CD4-positive, alpha-beta T cell (primary cell): ENCODE measurements at regions not wholly inside any gene's neighbourhood (a gene's known extent, or its start where the extent isn't known, plus 50 kb on each side); places are given as distances from the start of the nearest gene placed in this dataset.

Source experiments
- ATAC-seq: fragments of 200-7000 bp; cut with Tn5 transposase; one replicate; pipeline ENCODE4 v1.10.0; 2022; ENCODE audit warnings: mild to moderate bottlenecking; ENCODE audit not compliant: poor library complexity
- CTCF ChIA-PET: fragments of 350-600 bp; sonication (Branson Sonifier 250); formaldehyde crosslinking; loops from one replicate; lab custom pipeline; 2021; ENCODE audit warnings: antibody characterized with exemption, inconsistent platforms; lab: Charles Lee
- POLR2A ChIA-PET: fragments of 350-600 bp; sonication (Branson Sonifier 250); formaldehyde crosslinking; loops from one replicate; lab custom pipeline; 2021; ENCODE audit warnings: antibody characterized with exemption, inconsistent platforms; lab: Charles Lee
- DNase-seq, 14 experiments: peaks; one replicate each; pipeline ENCODE4 v3.0.0-alpha.2; 2013 to 2020; ENCODE audit warnings: mixed read lengths in 2 of 14
- H3K27ac ChIP-seq, 2 donors: one replicate each; pipeline versions ENCODE4 v1.5.1 to v1.7.0; 2013; ENCODE audit warnings: low read length in 2 of 2, low read depth in 1 of 2, mild to moderate bottlenecking in 1 of 2
- H3K27me3 ChIP-seq, 2 experiments: 1 replicate in 1 of 2; 2 replicates in 1 of 2; pipeline versions ENCODE4 v1.6.1 to v1.7.0; 2013; ENCODE audit warnings: low read length in 2 of 2, control low read depth in 1 of 2, mild to moderate bottlenecking in 1 of 2, moderate library complexity in 1 of 2; ENCODE audit not compliant: insufficient read depth in 2 of 2, control insufficient read depth in 1 of 2
- H3K36me3 ChIP-seq: one replicate; pipeline ENCODE4 v1.6.1; 2013; ENCODE audit warnings: low read length, control low read depth; ENCODE audit not compliant: insufficient read depth
- H3K4me1 ChIP-seq: one replicate; pipeline ENCODE4 v1.6.1; 2013; ENCODE audit warnings: low read length, control low read depth; ENCODE audit not compliant: insufficient read depth
- H3K4me3 ChIP-seq: one replicate; pipeline ENCODE4 v1.5.1; 2013; ENCODE audit warnings: mild to moderate bottlenecking, low read length, moderate library complexity
- H3K9me3 ChIP-seq, 2 experiments: 1 replicate in 1 of 2; 2 replicates in 1 of 2; pipeline versions ENCODE4 v1.6.1 to v1.7.0; 2013; ENCODE audit warnings: low read length in 2 of 2, mild to moderate bottlenecking in 2 of 2, control low read depth in 1 of 2, moderate library complexity in 1 of 2; ENCODE audit not compliant: control insufficient read depth in 1 of 2, insufficient read depth in 1 of 2
- H3K27ac Mint-ChIP-seq: one replicate; pipeline ENCODE4 v1.8.0; 2020; ENCODE audit warnings: mixed read lengths
- H3K27me3 Mint-ChIP-seq: one replicate; pipeline ENCODE4 v1.8.0; 2021; ENCODE audit warnings: mixed read lengths
- H3K36me3 Mint-ChIP-seq: one replicate; pipeline ENCODE4 v1.8.0; 2021; ENCODE audit warnings: low read depth, mixed read lengths
- H3K4me1 Mint-ChIP-seq: one replicate; pipeline ENCODE4 v1.8.0; 2021; ENCODE audit warnings: low read depth, mixed read lengths
- H3K4me3 Mint-ChIP-seq: one replicate; pipeline ENCODE4 v1.8.0; 2020; ENCODE audit warnings: mild to moderate bottlenecking, mixed read lengths
- H3K9me3 Mint-ChIP-seq: one replicate; pipeline ENCODE4 v1.8.0; 2020; ENCODE audit warnings: mixed read lengths
- intact Hi-C, 2 experiments: fragments of 100-400 bp; cut with DNase I in 1 of 2; cut with micrococcal nuclease in 1 of 2; formaldehyde crosslinking; loops; one replicate each; pipeline versions ENCODE4 v1.15.1 to v1.9.0; 2023 to 2025; cut with DNase I, micrococcal nuclease
- TF ChIP-seq, protein P1 (sequence below): fragments of 200-600 bp; IDR thresholded peaks from one replicate; pipeline ENCODE4 v1.8.0; 2022; ENCODE audit warnings: antibody characterized with exemption, mild to moderate bottlenecking

- POLR2A ChIA-PET: no interaction called here
- no peak for ATAC-seq
Observed at GRCh38 chr10:125605167-125605566, 77.8 kb downstream of the TEX36 start.

GRCh38 chr10:125602825-125603224 is 80.1 kb downstream of the TEX36 start:
- no peak overlapping the region for H3K27ac ChIP-seq
- peaks cover 0 to 7% of the 10 kb centered on the region in 2 experiments for H3K9me3 ChIP-seq
- no peaks in the 10 kb centered on the region for H3K27me3 ChIP-seq
- DNase-seq (no peak), ATAC-seq (no peak)
- H3K4me3 ChIP-seq: no peak overlapping the region
- POLR2A ChIA-PET: no interaction called here
- no peaks in the 10 kb centered on the region for H3K36me3 Mint-ChIP-seq
- peaks cover 3% of the 10 kb centered on the region for H3K4me1 Mint-ChIP-seq
- no peaks in the 10 kb centered on the region for H3K36me3 ChIP-seq
- no peaks in the 10 kb centered on the region for H3K4me1 ChIP-seq
- H3K27me3 Mint-ChIP-seq: peaks cover 4% of the 10 kb centered on the region
- TF ChIP-seq, protein P1, sequence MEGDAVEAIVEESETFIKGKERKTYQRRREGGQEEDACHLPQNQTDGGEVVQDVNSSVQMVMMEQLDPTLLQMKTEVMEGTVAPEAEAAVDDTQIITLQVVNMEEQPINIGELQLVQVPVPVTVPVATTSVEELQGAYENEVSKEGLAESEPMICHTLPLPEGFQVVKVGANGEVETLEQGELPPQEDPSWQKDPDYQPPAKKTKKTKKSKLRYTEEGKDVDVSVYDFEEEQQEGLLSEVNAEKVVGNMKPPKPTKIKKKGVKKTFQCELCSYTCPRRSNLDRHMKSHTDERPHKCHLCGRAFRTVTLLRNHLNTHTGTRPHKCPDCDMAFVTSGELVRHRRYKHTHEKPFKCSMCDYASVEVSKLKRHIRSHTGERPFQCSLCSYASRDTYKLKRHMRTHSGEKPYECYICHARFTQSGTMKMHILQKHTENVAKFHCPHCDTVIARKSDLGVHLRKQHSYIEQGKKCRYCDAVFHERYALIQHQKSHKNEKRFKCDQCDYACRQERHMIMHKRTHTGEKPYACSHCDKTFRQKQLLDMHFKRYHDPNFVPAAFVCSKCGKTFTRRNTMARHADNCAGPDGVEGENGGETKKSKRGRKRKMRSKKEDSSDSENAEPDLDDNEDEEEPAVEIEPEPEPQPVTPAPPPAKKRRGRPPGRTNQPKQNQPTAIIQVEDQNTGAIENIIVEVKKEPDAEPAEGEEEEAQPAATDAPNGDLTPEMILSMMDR: no peak
- peaks cover 5% of the 10 kb centered on the region for H3K9me3 Mint-ChIP-seq
- no peak overlapping the region for H3K4me3 Mint-ChIP-seq
- intact Hi-C loops: no loop called here
- CTCF ChIA-PET: no interaction called here
- H3K27ac Mint-ChIP-seq: no peak overlapping the region

More at GRCh38 chr10:125605167-125605566, 77.8 kb downstream of the TEX36 start:
- H3K4me3 ChIP-seq: no peak overlapping the region
- H3K4me1 ChIP-seq: no peaks in the 10 kb centered on the region
- CTCF ChIA-PET: no interaction called here
- no peak for DNase-seq
- H3K27me3 ChIP-seq: no peaks in the 10 kb centered on the region
- H3K36me3 ChIP-seq: no peaks in the 10 kb centered on the region
- H3K4me1 Mint-ChIP-seq: no peaks in the 10 kb centered on the region
- H3K36me3 Mint-ChIP-seq: no peaks in the 10 kb centered on the region
- H3K4me3 Mint-ChIP-seq: no peak overlapping the region
- no peak overlapping the region for H3K27ac Mint-ChIP-seq
- H3K9me3 Mint-ChIP-seq: no peaks in the 10 kb centered on the region
- H3K9me3 ChIP-seq: peaks cover 0 to 3% of the 10 kb centered on the region in 2 experiments
- no peak overlapping the region for H3K27ac ChIP-seq
- peaks cover 4% of the 10 kb centered on the region for H3K27me3 Mint-ChIP-seq
- TF ChIP-seq, protein P1: no peak
- intact Hi-C loops: no loop called here

GRCh38 chr10:125599194-125599593 is 83.8 kb downstream of the TEX36 start:
- Mint-ChIP-seq H3K27me3 (peaks cover 4% of the 10 kb centered on the region), H3K27ac (no peak overlapping the region), H3K9me3 (peaks cover 19% of the 10 kb centered on the region), H3K4me1 (peaks cover 3% of the 10 kb centered on the region), H3K36me3 (no peaks in the 10 kb centered on the region), H3K4me3 (no peak overlapping the region)
- ATAC-seq (no peak), DNase-seq (no peak)
- Histone ChIP-seq H3K9me3 (peaks cover 11 to 12% of the 10 kb centered on the region in 2 experiments), H3K4me1 (no peaks in the 10 kb centered on the region), H3K4me3 (no peak overlapping the region), H3K27me3 (no peaks in the 10 kb centered on the region), H3K36me3 (no peaks in the 10 kb centered on the region), H3K27ac (no peak overlapping the region)
- CTCF ChIA-PET: no interaction called here
- TF ChIP-seq, protein P1: no peak
- POLR2A ChIA-PET: no interaction called here
- intact Hi-C loops: no loop called here
